Liver (tissue), 8 donors: ENCODE measurements at regions not wholly inside any gene's neighbourhood (a gene's known extent, or its start where the extent isn't known, plus 50 kb on each side); places are given as distances from the start of the nearest gene placed in this dataset.

Experiments
- DNase-seq: peaks from one replicate; pipeline ENCODE4 v3.0.0-alpha.2; 2017; ENCODE audit warnings: low spot score
- H3K27ac ChIP-seq, 2 donors: one replicate each; pipeline ENCODE4 v1.7.0; 2013; ENCODE audit warnings: inconsistent platforms in 2 of 2, low read length in 2 of 2, control low read depth in 1 of 2, low read depth in 1 of 2, mild to moderate bottlenecking in 1 of 2
- H3K27me3 ChIP-seq, 4 donors: one replicate each; pipeline versions ENCODE4 v1.6.1 to v1.7.0; 2013; ENCODE audit warnings: low read length in 3 of 4, inconsistent platforms in 1 of 4, mild to moderate bottlenecking in 1 of 4, moderate library complexity in 1 of 4; ENCODE audit not compliant: control insufficient read depth in 4 of 4, insufficient read depth in 4 of 4
- H3K36me3 ChIP-seq, 4 donors: one replicate each; pipeline versions ENCODE4 v1.6.1 to v1.7.0; 2013; ENCODE audit warnings: low read length in 3 of 4, mild to moderate bottlenecking in 3 of 4, low read depth in 1 of 4, moderate library complexity in 1 of 4; ENCODE audit not compliant: control insufficient read depth in 4 of 4, insufficient read depth in 3 of 4
- H3K4me1 ChIP-seq, 4 donors: one replicate each; pipeline versions ENCODE4 v1.6.1 to v1.7.0; 2013; ENCODE audit warnings: low read length in 3 of 4, mild to moderate bottlenecking in 3 of 4, moderate library complexity in 1 of 4; ENCODE audit not compliant: control insufficient read depth in 4 of 4, insufficient read depth in 4 of 4
- H3K4me3 ChIP-seq, 3 donors: one replicate each; pipeline versions ENCODE4 v1.6.1 to v1.7.0; 2013; ENCODE audit warnings: low read length in 3 of 3, control low read depth in 1 of 3, low read depth in 1 of 3, mild to moderate bottlenecking in 1 of 3
- H3K9ac ChIP-seq, 2 donors: one replicate each; pipeline ENCODE4 v1.7.0; 2013; ENCODE audit warnings: low read length in 2 of 2, mild to moderate bottlenecking in 2 of 2, moderate library complexity in 2 of 2, control low read depth in 1 of 2, low read depth in 1 of 2
- H3K9me3 ChIP-seq, 4 donors: one replicate each; pipeline versions ENCODE4 v1.6.1 to v1.7.0; 2013; ENCODE audit warnings: low read length in 3 of 4; ENCODE audit not compliant: control insufficient read depth in 4 of 4
- FOXA2 ChIP-seq: IDR thresholded peaks from 2 replicates; pipeline ENCODE4 v1.6.1; 2016; ENCODE audit warnings: antibody characterized with exemption
- GABPA ChIP-seq, 2 donors: IDR thresholded peaks in 1 of 2; conservative IDR thresholded peaks in 1 of 2; 2 replicates each; pipeline ENCODE4 v1.6.1; 2016; ENCODE audit warnings: antibody characterized with exemption in 2 of 2, mild to moderate bottlenecking in 1 of 2, moderate library complexity in 1 of 2
- HNF4A ChIP-seq, 2 donors: conservative IDR thresholded peaks; 2 replicates each; pipeline ENCODE4 v1.6.1; 2016; ENCODE audit warnings: antibody characterized with exemption in 2 of 2, mild to moderate bottlenecking in 2 of 2
- HNF4G ChIP-seq: IDR thresholded peaks from 2 replicates; pipeline ENCODE4 v1.6.1; 2016; ENCODE audit warnings: antibody characterized with exemption
- JUND ChIP-seq, 2 donors: IDR thresholded peaks; 2 replicates each; pipeline ENCODE4 v1.6.1; 2016; ENCODE audit warnings: antibody characterized with exemption in 2 of 2
- RXRA ChIP-seq, 2 donors: IDR thresholded peaks; 2 replicates each; pipeline ENCODE4 v1.6.1; 2017 to 2018; ENCODE audit warnings: antibody characterized with exemption in 2 of 2, mild to moderate bottlenecking in 1 of 2
- SP1 ChIP-seq: IDR thresholded peaks from 2 replicates; pipeline ENCODE4 v1.6.1; 2018; ENCODE audit warnings: antibody characterized with exemption, mild to moderate bottlenecking
- TAF1 ChIP-seq: conservative IDR thresholded peaks from 2 replicates; pipeline ENCODE4 v1.6.1; 2016; ENCODE audit warnings: antibody characterized with exemption, mild to moderate bottlenecking
- WGBS: extraction: QIAGEN DNeasy Blood & Tissue Kit; methylation state at CpG from one replicate; pipeline ENCODE4 v1.1.7; 2013; 5-methylcytosine and 5-hydroxymethylcytosine counted together
- TF ChIP-seq, protein P1 (sequence below): fragments of 150-350 bp; IDR thresholded peaks from 2 replicates; pipeline ENCODE4 v1.5.1; 2017; ENCODE audit warnings: improper control_type of control experiment, low read depth, low read length; ENCODE audit not compliant: missing input control
- TF ChIP-seq, protein P2 (sequence below): IDR thresholded peaks from 2 replicates; pipeline ENCODE4 v1.6.1; 2016; ENCODE audit warnings: antibody characterized with exemption, mild to moderate bottlenecking
- TF ChIP-seq, protein P3 (sequence below): IDR thresholded peaks from 2 replicates; pipeline ENCODE4 v1.6.1; 2016; ENCODE audit warnings: antibody characterized with exemption
- TF ChIP-seq, protein P4 (sequence below): IDR thresholded peaks from 2 replicates; pipeline ENCODE4 v1.6.1; 2016; ENCODE audit warnings: antibody characterized with exemption
- donor health status: healthy.
- donor health status: healthy.
- donor health status: healthy.
- donor health status: healthy.
- donor health status: healthy.

DNA sequence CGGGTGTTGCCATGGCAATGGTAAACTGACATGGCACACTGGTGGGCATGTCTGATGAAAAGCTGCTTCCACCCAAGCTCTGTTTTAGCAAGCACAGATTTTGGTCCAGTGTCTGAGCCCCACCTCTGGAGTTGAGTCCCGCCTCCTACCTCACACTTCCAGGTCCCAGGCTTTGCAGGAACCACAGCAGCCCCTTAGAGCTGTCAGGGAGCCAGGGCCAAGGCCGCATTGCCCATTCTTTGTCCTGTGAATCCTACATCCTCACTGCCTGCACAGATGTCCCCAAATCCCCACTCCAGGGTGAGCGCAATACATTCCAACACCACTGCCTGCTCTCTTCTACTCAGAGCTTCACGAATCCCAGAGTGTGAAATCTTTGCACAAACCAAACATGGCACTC lies 292.2 kb downstream of the PREX1 start:
- Histone ChIP-seq H3K9me3 (no peaks in the 10 kb centered on the region), H3K27me3 (peaks cover 0 to 5% (median 0%) of the 10 kb centered on the region in 4 donors), H3K4me3 (no peak overlapping the region), H3K4me1 (no peaks in the 10 kb centered on the region), H3K36me3 (no peaks in the 10 kb centered on the region), H3K9ac (no peak overlapping the region), H3K27ac (no peak overlapping the region)
- TF ChIP-seq FOXA2 (no peak), RXRA (IDR thresholded peaks at IDR 0.05) (no peak), GABPA (IDR thresholded peaks at IDR 0.05 in 1 of 2, conservative IDR thresholded peaks at IDR 0.05 in 1 of 2) (no peak), HNF4A (conservative IDR thresholded peaks at IDR 0.05) (no peak), SP1 (no peak), JUND (IDR thresholded peaks at IDR 0.05) (no peak)
- TF ChIP-seq, protein P1, sequence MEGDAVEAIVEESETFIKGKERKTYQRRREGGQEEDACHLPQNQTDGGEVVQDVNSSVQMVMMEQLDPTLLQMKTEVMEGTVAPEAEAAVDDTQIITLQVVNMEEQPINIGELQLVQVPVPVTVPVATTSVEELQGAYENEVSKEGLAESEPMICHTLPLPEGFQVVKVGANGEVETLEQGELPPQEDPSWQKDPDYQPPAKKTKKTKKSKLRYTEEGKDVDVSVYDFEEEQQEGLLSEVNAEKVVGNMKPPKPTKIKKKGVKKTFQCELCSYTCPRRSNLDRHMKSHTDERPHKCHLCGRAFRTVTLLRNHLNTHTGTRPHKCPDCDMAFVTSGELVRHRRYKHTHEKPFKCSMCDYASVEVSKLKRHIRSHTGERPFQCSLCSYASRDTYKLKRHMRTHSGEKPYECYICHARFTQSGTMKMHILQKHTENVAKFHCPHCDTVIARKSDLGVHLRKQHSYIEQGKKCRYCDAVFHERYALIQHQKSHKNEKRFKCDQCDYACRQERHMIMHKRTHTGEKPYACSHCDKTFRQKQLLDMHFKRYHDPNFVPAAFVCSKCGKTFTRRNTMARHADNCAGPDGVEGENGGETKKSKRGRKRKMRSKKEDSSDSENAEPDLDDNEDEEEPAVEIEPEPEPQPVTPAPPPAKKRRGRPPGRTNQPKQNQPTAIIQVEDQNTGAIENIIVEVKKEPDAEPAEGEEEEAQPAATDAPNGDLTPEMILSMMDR, result no peak
- TF ChIP-seq, protein P2, sequence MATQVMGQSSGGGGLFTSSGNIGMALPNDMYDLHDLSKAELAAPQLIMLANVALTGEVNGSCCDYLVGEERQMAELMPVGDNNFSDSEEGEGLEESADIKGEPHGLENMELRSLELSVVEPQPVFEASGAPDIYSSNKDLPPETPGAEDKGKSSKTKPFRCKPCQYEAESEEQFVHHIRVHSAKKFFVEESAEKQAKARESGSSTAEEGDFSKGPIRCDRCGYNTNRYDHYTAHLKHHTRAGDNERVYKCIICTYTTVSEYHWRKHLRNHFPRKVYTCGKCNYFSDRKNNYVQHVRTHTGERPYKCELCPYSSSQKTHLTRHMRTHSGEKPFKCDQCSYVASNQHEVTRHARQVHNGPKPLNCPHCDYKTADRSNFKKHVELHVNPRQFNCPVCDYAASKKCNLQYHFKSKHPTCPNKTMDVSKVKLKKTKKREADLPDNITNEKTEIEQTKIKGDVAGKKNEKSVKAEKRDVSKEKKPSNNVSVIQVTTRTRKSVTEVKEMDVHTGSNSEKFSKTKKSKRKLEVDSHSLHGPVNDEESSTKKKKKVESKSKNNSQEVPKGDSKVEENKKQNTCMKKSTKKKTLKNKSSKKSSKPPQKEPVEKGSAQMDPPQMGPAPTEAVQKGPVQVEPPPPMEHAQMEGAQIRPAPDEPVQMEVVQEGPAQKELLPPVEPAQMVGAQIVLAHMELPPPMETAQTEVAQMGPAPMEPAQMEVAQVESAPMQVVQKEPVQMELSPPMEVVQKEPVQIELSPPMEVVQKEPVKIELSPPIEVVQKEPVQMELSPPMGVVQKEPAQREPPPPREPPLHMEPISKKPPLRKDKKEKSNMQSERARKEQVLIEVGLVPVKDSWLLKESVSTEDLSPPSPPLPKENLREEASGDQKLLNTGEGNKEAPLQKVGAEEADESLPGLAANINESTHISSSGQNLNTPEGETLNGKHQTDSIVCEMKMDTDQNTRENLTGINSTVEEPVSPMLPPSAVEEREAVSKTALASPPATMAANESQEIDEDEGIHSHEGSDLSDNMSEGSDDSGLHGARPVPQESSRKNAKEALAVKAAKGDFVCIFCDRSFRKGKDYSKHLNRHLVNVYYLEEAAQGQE, result no peak
- TF ChIP-seq, protein P3, sequence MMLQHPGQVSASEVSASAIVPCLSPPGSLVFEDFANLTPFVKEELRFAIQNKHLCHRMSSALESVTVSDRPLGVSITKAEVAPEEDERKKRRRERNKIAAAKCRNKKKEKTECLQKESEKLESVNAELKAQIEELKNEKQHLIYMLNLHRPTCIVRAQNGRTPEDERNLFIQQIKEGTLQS, result no peak
- no peak for DNase-seq
- WGBS, result 79% methylated on average over 5 of the region's 5 CpGs

DNA sequence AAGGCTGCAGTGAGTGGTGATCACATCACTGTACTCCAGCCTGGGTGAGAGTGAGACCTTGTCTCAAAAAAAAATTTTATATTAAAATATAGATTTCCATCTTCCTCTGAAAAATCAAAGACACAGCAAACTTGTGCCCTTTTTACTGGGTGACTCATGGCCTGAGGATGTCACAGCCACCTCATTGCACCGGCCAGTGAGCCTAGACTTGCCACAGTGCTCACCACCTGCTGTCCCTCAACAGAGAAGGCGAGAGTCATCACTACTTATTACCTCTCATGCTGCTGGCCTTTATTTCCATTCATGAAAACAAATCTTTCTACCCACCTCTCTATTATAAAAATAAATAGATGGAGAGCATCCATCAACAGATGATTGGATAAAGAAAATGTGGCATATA lies 295.8 kb downstream of the PREX1 start:
- no peaks in the 10 kb centered on the region for H3K4me1 ChIP-seq
- peaks cover 0 to 12% (median under 1%) of the 10 kb centered on the region in 4 donors for H3K27me3 ChIP-seq
- WGBS, result 80% methylated on average over 2 of the region's 2 CpGs
- H3K4me3 ChIP-seq, result no peak overlapping the region
- DNase-seq, result no peak
- H3K9me3 ChIP-seq, result no peaks in the 10 kb centered on the region
- H3K36me3 ChIP-seq, result no peaks in the 10 kb centered on the region
- H3K27ac ChIP-seq, result no peak overlapping the region
- no peak overlapping the region for H3K9ac ChIP-seq
- TF ChIP-seq TAF1, result no peak
- TF ChIP-seq, protein P4, sequence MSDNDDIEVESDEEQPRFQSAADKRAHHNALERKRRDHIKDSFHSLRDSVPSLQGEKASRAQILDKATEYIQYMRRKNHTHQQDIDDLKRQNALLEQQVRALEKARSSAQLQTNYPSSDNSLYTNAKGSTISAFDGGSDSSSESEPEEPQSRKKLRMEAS, result no peak

DNA sequence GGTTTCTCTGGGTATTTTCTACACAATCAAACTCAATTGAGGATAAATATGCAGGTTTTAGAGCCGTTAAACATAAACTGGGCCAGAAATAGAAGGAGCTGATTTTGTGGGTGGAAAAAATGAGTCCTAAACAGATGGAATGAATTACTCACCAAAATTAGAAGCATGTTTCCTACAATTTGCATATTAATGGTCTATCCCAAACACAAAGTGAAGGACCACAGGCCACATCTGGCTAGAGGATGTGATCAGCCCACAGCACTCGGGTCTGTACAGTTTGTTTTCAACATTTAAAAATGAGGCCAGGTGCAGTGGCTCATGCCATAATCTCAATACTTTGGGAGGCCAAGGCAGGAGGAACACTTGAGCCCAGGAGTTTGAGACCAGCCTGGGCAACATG lies 296.3 kb downstream of the PREX1 start:
- no peak overlapping the region for H3K27ac ChIP-seq
- WGBS, result 60% methylated on average over 2 of the region's 2 CpGs
- no peaks in the 10 kb centered on the region for H3K4me1 ChIP-seq
- H3K9ac ChIP-seq, result no peak overlapping the region
- no peaks in the 10 kb centered on the region for H3K36me3 ChIP-seq
- H3K9me3 ChIP-seq, result no peaks in the 10 kb centered on the region
- DNase-seq, result no peak
- H3K27me3 ChIP-seq, result peaks cover 0 to 14% (median under 1%) of the 10 kb centered on the region in 4 donors
- H3K4me3 ChIP-seq, result no peak overlapping the region
- TF ChIP-seq, protein P2, result no peak
- TF ChIP-seq SP1 (no peak), TAF1 (no peak), GABPA (IDR thresholded peaks at IDR 0.05 in 1 of 2, conservative IDR thresholded peaks at IDR 0.05 in 1 of 2) (no peak), RXRA (IDR thresholded peaks at IDR 0.05) (no peak), HNF4G (no peak)
- TF ChIP-seq, protein P3, result no peak
